ENCODE measurements at regions not wholly inside any gene's neighbourhood (a gene's known extent, or its start where the extent isn't known, plus 50 kb on each side); places are given as distances from the start of the nearest gene placed in this dataset.

GRCh38 chr3:153669527-153669926 lies 451.7 kb upstream of the ARHGEF26 start:
- no peak for TF ChIP-seq POLR2A (IDR thresholded peaks at IDR 0.05; ENCODE audit: low read length)
- no peak for TF ChIP-seq GATA1 (IDR thresholded peaks at IDR 0.05; ENCODE audit: low read depth, low read length)
